PC-3 (cell line): ENCODE measurements at regions not wholly inside any gene's neighbourhood (a gene's known extent, or its start where the extent isn't known, plus 50 kb on each side); places are given as distances from the start of the nearest gene placed in this dataset.

Experiments
- EZH2 ChIP-seq: fragments of 300-600 bp; sonication (generic); IDR thresholded peaks from one replicate; pipeline ENCODE4 v1.6.1; 2017; ENCODE audit warnings: antibody characterized with exemption, mild to moderate bottlenecking, low read length; ENCODE audit not compliant: unreplicated experiment
- EZH2phosphoT487 ChIP-seq: fragments of 300-600 bp; sonication (generic); IDR thresholded peaks from 2 replicates; pipeline ENCODE4 v1.6.1; 2018; ENCODE audit warnings: mild to moderate bottlenecking, antibody characterized with exemption, low read length, borderline replicate concordance
- TF ChIP-seq, protein P1 (sequence below): fragments of 300-600 bp; sonication (generic); conservative IDR thresholded peaks from 2 replicates; pipeline ENCODE4 v1.5.1; 2017; ENCODE audit warnings: antibody characterized with exemption, low read depth, mild to moderate bottlenecking, low read length

DNA sequence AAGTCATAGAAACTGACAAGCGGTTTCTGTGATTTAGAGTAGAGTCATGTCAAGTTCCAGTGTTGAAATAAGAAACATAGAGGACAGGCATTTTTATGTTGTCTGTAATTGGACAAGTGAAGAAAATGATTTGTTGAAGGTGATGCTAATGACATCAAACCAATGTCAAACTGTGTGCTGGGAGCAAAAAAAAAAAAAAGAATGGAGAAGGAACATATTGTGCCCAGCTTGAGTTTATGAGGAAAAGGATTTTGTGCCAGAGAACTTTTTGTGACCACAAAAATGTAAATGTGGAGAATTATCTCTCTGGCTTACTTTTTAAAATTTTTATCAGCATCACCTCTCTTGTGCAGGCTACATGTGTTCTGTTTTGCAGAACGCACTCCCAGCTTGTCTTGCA lies 495.7 kb downstream of the RAPGEF2 start:
- TF ChIP-seq, protein P1, sequence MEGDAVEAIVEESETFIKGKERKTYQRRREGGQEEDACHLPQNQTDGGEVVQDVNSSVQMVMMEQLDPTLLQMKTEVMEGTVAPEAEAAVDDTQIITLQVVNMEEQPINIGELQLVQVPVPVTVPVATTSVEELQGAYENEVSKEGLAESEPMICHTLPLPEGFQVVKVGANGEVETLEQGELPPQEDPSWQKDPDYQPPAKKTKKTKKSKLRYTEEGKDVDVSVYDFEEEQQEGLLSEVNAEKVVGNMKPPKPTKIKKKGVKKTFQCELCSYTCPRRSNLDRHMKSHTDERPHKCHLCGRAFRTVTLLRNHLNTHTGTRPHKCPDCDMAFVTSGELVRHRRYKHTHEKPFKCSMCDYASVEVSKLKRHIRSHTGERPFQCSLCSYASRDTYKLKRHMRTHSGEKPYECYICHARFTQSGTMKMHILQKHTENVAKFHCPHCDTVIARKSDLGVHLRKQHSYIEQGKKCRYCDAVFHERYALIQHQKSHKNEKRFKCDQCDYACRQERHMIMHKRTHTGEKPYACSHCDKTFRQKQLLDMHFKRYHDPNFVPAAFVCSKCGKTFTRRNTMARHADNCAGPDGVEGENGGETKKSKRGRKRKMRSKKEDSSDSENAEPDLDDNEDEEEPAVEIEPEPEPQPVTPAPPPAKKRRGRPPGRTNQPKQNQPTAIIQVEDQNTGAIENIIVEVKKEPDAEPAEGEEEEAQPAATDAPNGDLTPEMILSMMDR = no peak
- no peak for TF ChIP-seq EZH2
- TF ChIP-seq EZH2phosphoT487 = no peak
